ENCODE measurements at regions not wholly inside any gene's neighbourhood (a gene's known extent, or its start where the extent isn't known, plus 50 kb on each side); places are given as distances from the start of the nearest gene placed in this dataset.
"Not testable (repeated sequence)": the region's sequence is repeated elsewhere in the genome, so short reads cannot be mapped to it uniquely, and the experiment has no call there.

- intact Hi-C loops (cut with micrococcal nuclease) = loop anchor here (5.0 kb wide), 1 partner anchor 33 kb away; no protein-coding TSS in a partner anchor
These were observed 70.4 kb downstream of the GGTLC2 start for GRCh38 chr22:22714600-22715335.

- intact Hi-C loops (cut with micrococcal nuclease) = no loop called here
These were observed 71.8 kb downstream of the GGTLC2 start for GRCh38 chr22:22716136-22716665.

DNA sequence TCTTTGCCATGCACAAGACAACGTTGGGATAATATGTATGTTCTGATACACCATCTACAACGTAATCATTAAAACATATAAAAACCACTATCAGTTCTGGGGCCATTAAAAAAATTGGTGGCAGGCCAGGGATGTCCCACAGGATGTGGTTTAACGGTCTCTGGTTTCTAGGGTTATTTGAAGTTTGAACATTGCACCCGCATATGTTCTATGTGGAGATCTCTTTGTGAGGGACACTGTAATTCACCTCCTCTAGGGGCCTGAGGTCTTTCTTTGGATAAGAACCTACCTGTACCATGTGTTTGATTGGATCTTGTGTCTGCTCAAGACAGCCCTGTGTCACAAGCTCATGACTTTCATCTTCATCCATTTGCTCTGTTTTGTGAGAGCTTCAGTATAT lies 73.2 kb downstream of the GGTLC2 start:
- intact Hi-C loops (cut with micrococcal nuclease) = no loop called here

DNA sequence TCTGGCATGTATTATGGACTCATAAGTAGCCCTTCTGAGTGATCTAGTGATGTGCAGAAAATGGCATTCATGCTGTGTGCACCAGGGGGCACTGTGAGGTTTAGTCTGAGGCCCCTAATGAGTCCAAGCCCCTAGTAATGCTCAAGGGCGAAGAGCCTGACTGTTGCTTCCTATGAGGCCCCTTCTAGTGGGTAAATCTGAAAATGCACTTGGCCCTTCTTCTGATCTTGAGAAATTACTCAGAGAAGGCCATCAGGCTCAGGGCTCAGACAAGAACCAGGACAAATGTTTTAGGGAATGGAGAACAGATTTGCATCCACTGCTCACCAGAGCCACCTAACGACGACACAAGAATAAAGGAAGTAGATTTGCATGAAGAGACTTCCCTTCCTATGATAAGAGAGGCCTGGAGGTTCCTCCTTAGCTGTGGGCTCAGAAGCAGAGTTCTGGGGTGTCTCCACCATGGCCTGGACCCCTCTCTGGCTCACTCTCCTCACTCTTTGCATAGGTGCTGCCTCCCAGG lies 75.8 kb downstream of the GGTLC2 start:
- intact Hi-C loops (cut with micrococcal nuclease) = no loop called here

- intact Hi-C loops (cut with micrococcal nuclease) = no loop called here
These were observed 76.4 kb downstream of the GGTLC2 start for GRCh38 chr22:22720724-22721261.

DNA sequence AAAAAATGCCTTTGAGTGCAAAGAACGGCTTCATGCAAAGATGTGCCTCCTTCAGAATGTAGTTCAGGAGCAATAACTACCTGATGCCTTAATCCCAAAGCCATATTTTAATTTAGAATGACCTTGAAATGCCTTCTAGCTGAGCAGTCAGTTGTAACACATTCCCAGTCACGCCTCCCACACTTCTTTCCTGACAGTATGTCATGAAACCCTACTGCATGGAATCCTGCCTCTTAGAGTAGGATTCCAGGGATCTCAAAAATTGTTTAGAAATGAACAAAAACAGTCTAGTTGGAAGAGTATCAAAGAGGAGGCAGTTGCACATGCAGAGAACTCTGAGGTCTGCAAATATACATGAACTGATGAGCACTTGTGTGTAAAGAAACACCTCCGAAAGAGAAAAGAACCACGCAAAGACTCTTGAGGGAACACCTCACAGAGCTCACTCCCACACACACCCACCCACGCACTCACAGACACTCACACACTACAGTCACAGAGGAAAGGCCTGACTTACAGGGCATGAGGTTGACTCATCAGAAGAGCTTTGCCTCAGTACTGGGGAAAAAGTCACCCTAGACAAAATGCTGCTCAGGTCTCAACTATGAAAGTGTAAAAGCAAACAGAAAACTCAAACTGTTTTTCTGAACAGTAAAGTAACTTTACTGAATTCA lies 77.4 kb downstream of the GGTLC2 start:
- intact Hi-C loops (cut with micrococcal nuclease) = no loop called here

DNA sequence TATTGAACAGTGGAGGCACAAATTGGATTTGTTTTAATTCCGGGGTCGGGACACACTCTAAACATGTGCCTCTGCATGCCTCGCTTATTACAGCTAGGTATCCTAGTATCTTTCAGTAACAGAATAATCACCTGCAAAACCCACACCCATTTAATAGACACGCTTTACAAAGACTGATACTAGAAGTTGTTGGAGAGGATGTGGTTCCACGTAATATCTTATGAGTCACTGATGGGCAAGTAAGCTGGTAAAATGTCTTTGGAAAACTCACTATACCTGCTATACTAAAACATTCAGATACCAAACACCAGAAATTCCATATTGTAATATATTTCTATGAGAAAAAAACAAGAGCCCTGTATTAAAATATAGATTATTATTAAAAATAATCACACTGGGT lies 84.0 kb downstream of the GGTLC2 start:
- intact Hi-C loops (cut with micrococcal nuclease) = no loop called here

DNA sequence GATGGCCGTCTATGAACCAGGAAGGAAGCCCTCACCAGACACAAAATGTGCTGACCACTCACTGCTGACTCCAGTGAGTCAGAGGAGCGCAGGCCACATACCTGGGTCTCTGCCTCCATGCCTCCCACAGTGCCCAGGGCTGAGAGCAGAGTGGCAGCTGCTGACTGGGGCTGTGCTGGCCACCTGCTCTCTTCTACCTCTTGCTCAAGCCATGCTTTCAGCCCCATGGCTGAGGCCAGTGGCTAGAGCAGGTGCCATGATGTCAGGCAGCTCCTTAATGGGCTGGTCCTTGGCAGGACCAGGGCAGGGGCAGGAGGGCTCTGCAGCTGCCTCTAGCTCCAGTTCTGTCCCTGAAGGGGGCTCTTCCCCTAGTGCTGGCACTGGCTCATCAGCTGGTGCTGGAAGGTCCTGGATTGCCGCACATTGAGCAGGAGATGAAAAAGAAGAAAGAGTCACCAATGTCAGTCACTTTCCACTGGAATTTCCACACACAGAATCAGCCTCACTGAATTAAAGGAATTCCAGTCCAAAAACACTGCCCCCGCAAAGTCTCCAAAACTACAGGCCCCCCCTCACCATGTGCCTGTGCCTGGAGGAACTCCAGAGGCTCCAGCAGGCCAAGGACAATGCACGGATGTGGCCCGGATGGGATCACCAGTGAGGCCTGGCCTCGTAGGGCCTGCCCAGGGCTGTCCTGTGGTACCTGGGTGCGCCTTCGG lies 86.4 kb downstream of the GGTLC2 start:
- intact Hi-C loops (cut with micrococcal nuclease) = no loop called here

DNA sequence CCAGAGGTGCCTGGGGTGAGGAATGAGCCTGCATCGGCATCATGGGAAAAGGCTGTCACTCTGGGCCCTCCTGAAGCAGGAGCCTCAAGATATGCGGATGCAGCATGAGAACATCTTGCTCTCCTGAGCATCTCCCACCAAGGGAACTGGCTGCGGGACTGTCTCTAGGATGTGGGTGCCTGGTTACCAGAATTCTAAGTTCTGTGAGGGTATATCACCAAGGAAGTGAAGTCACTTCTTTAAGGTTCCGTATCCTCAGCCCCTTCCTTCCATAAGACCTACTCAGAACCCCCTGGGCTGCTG lies 86.9 kb downstream of the GGTLC2 start:
- intact Hi-C loops (cut with micrococcal nuclease) = no loop called here

DNA sequence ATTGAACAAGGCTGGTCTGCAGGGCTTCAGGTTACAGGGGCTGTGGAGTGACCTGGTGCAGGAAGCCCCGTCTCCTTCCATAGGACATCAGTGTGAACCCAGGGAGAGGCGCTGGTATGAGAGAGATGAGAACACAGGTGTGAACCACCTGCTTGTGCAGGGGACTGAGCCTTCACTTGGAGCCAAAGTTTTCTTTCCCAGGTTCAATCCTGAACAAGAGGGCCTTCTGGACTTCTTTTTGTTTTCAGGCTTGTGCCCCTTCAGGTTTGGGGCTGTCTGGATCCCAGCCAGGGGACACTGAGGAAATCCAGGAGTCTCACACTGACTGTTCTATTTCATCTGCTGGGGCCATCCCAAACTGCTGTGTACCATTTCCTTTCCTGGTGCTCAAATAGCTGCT lies 88.6 kb downstream of the GGTLC2 start:
- intact Hi-C loops (cut with micrococcal nuclease) = not testable (repeated sequence)

DNA sequence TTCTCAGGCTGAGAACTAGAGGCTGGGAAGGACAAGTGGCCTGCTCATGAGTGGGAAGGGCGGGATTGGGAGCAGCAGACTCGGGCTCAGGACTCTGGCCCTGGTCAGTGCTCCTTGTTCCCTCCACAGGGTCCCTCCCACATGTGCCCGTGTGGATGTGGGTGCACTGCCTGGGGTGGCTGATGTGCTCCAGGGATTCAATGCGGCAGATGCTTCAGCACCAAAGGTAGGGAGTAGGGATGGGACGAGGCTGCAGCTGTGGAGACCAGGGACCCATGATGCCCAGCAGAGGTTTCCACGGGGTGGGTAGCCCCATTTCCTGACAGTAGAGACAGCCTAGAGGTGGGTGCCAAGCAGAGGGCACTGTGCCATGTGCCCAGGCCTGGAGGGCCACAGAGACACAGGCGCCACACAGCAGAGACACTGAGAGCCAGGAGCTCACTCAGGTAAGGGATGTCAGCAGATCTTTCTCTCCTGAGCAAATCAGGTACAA lies 89.5 kb downstream of the GGTLC2 start:
- intact Hi-C loops (cut with micrococcal nuclease) = no loop called here

DNA sequence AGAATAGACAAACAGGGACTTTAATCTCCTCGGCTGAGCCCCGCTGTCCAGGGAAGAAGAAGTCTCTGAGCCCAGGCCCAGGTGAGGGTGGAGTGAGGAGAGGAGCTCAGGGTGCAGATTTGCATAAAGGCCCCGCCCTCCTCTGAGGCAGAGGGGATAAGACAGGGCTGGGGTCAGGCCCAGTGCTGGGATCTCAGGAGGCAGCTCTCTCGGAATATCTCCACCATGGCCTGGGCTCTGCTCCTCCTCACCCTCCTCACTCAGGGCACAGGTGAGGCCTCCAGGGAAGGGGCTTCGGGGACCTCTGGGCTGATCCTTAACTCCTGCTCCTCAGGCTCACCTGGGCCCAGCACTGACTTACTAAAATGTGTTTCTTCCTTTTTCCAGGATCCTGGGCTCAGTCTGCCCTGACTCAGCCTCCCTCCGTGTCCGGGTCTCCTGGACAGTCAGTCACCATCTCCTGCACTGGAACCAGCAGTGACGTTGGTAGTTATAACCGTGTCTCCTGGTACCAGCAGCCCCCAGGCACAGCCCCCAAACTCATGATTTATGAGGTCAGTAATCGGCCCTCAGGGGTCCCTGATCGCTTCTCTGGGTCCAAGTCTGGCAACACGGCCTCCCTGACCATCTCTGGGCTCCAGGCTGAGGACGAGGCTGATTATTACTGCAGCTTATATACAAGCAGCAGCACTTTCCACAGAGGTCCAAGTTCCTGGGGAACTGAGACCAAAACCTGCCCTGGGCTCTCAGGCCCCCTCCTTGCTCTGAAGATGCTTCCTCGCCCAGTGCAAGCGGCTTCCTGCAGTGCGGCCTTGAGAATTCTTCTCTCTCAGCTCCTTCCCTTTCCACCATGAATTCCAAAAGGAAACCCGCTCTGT lies 90.2 kb downstream of the GGTLC2 start:
- intact Hi-C loops (cut with micrococcal nuclease) = not testable (repeated sequence)

GRCh38 chr22:22735276-22735675 lies 90.9 kb downstream of the GGTLC2 start:
- intact Hi-C loops (cut with micrococcal nuclease) = not testable (repeated sequence)

DNA sequence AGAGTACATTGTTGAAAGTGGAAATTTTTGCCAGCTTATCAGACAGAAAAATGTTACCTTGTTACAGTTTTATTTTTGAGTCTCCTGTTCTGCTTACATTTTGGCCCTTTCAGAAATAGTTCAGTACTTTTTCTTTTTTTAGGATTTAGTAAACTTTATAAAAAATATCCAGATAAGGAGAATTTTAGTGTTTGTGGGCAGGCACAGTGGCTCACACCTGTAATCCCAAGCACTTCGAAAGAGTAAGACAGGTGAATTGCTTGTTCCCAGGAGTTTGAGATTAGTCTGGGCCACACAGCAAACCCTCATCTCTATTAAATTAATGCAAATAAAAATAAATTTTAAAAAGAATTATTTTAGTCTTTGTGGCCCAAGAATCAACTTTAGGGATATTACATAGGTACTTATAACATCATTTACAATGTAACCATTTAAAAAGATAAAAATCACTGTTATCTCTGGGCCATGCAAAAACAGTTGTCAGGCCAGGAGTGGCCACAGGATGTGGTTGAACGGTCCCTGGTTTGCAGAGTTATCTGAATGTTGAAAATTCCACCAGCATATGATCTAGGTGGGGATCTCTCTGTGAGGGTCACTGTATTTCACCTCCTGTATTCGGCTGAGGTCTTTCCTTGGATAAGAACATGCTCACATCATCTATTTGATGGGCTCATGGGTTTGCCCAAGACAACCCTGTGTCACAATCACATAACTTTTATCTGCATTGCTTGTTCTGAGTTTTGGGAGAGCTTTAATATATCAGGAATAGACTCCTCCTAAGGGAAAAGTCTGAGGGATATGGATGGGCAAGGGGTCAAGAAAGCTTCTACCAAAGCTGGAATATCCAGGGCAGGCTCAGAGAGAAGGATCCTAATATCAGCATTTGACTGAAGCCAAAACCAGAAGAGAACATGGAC lies 91.5 kb downstream of the GGTLC2 start:
- intact Hi-C loops (cut with micrococcal nuclease) = no loop called here

DNA sequence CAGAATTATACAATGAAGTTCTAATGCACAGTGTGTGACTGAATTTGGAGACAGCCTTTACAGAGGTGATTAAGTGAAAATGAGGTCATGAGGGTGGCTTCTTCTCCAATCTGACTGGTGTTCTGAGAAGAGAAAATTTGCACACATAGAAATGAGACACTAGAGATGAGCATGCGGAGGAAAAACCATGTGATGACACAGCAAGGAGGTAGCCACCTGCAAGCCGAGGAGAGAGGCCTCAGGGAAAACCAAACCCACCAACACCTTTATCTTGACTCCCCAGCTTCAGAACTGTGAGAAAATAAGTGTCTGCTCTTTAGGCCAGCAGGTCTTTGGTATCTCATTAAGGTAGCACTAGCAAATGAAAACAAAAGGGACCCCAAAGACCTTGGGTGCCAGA lies 93.2 kb downstream of the GGTLC2 start:
- intact Hi-C loops (cut with micrococcal nuclease) = no loop called here

GRCh38 chr22:22738959-22739585 lies 94.7 kb downstream of the GGTLC2 start:
- intact Hi-C loops (cut with micrococcal nuclease) = no loop called here

GRCh38 chr22:22740560-22741276 lies 96.3 kb downstream of the GGTLC2 start:
- intact Hi-C loops (cut with micrococcal nuclease) = no loop called here

- intact Hi-C loops (cut with micrococcal nuclease) = no loop called here
These were observed 97.4 kb downstream of the GGTLC2 start for GRCh38 chr22:22741843-22742242.
